ENCODE measurements at regions not wholly inside any gene's neighbourhood (a gene's known extent, or its start where the extent isn't known, plus 50 kb on each side); places are given as distances from the start of the nearest gene placed in this dataset.
"Not testable (repeated sequence)": the region's sequence is repeated elsewhere in the genome, so short reads cannot be mapped to it uniquely, and the experiment has no call there.

DNA sequence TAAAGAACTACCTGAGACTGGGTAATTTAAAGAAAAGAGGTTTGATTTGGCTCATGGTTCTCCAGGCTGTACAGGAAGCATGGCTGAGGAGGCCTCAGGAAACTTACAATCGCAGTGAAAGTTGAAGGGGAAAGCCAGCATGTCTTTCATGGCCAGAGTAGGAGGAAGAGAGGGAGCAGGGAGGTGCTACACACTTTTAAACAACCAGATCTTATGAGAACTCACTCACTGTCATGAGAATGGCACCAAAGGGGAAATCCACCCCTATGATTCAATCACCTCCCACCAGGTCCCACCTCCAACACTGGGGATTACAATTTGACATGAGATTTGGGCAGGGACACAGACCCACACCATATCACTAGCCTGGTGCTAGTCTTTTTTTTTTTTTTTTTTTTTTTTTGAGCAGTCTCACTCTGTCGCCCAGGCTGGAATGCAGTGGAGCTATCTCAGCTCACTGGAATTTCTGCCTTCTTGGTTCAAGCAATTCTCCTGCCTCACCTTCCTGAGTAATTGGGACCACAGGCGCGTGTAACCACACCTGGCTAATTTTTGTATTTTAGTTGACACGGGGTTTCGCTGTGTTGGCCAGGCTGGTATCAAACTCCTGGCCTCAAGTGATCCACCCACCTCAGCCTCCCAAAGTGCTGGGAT lies 56.4 kb upstream of the AUTS2 start:
- not testable (repeated sequence) for DNase-seq (ENCODE audit: low read depth, low spot score)

DNA sequence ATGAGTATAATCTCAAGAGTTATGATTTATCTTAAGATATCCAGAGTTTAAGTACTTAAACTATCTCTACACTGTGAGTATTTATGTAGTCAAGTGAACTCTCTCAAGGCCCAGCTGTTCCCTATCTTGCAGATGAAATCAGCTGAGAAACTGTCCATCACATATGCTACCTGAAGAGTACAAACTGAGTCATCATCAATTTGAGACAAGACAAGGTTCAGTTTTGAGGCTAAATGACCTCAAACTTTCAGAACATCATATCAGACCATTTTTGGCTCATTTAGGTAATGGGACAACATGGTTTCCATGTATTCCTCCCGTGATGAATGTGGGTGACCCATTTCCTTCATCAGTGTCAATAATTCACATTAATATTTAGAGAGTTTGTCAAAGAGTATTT lies 53.1 kb upstream of the AUTS2 start:
- DNase-seq (ENCODE audit: low read depth, low spot score), result no peak
